ENCODE measurements at regions not wholly inside any gene's neighbourhood (a gene's known extent, or its start where the extent isn't known, plus 50 kb on each side); places are given as distances from the start of the nearest gene placed in this dataset.

GRCh38 chr7:41420421-41420820 is 282.5 kb downstream of the INHBA start:
- no peak for TF ChIP-seq CTCF (IDR thresholded peaks at IDR 0.05; ENCODE audit: control extremely low read depth in 1 of 3, insufficient read depth in 1 of 3, low read depth in 1 of 3, low read length in 3 of 3)
- no peak for TF ChIP-seq NRF1 (IDR thresholded peaks at IDR 0.05; ENCODE audit: low read depth, low read length)
- TF ChIP-seq, protein P1, sequence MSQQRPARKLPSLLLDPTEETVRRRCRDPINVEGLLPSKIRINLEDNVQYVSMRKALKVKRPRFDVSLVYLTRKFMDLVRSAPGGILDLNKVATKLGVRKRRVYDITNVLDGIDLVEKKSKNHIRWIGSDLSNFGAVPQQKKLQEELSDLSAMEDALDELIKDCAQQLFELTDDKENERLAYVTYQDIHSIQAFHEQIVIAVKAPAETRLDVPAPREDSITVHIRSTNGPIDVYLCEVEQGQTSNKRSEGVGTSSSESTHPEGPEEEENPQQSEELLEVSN (IDR thresholded peaks at IDR 0.05), result no peak
- no peak for TF ChIP-seq SP1 (IDR thresholded peaks at IDR 0.05; ENCODE audit: low read depth, low read length)
- TF ChIP-seq MAFK (IDR thresholded peaks at IDR 0.05; ENCODE audit: low read depth, low read length), result no peak
- TF ChIP-seq RXRA (IDR thresholded peaks at IDR 0.05; ENCODE audit: insufficient read depth, low read depth, low read length), result no peak
- no peak for TF ChIP-seq TCF12 (IDR thresholded peaks at IDR 0.05; ENCODE audit: low read depth, low read length)
